Neural cell (in vitro differentiated cells): ENCODE measurements at regions not wholly inside any gene's neighbourhood (a gene's known extent, or its start where the extent isn't known, plus 50 kb on each side); places are given as distances from the start of the nearest gene placed in this dataset.
"Not testable (repeated sequence)": the region's sequence is repeated elsewhere in the genome, so short reads cannot be mapped to it uniquely, and the experiment has no call there.

Source experiments
- CTCF ChIP-seq: fragments of 450-650 bp; IDR thresholded peaks from 2 replicates; pipeline ENCODE4 v1.5.1; 2014; ENCODE audit warnings: antibody characterized with exemption, mild to moderate bottlenecking, moderate library complexity; ENCODE audit not compliant: poor library complexity, severe bottlenecking
- POLR2AphosphoS5 ChIP-seq: IDR thresholded peaks from 2 replicates; pipeline ENCODE4 v1.6.1; 2012
- TAF1 ChIP-seq: IDR thresholded peaks from 2 replicates; pipeline ENCODE4 v1.6.1; 2012; ENCODE audit warnings: low read depth

GRCh38 chr3:164291486-164291885, 786.8 kb downstream of the SI start:
- TF ChIP-seq POLR2AphosphoS5, TAF1, CTCF: not testable (repeated sequence)
